HG03460 (cell line): ENCODE measurements at regions not wholly inside any gene's neighbourhood (a gene's known extent, or its start where the extent isn't known, plus 50 kb on each side); places are given as distances from the start of the nearest gene placed in this dataset.

Experiments used
- ATAC-seq: cut with Tn5 transposase; IDR thresholded peaks from one replicate; pipeline ENCODE4 v1.9.1; 2021; ENCODE audit not compliant: unreplicated experiment

GRCh38 chr15:69574506-69574905 lies 121.9 kb downstream of the RPLP1 start:
- no peak for ATAC-seq

- ATAC-seq, result no peak
These were observed 122.8 kb downstream of the RPLP1 start for GRCh38 chr15:69575387-69575786.

GRCh38 chr15:69576035-69576526 lies 123.5 kb downstream of the RPLP1 start:
- no peak for ATAC-seq

- no peak for ATAC-seq
These were observed 124.3 kb downstream of the RPLP1 start for GRCh38 chr15:69576948-69577351.

GRCh38 chr15:69577397-69577796 lies 124.8 kb downstream of the RPLP1 start:
- no peak for ATAC-seq

GRCh38 chr15:69578252-69578651 lies 125.6 kb downstream of the RPLP1 start:
- ATAC-seq, result no peak

- ATAC-seq, result no peak
These were observed 126.4 kb downstream of the RPLP1 start for GRCh38 chr15:69578787-69579583.

GRCh38 chr15:69579950-69580618 lies 127.5 kb downstream of the RPLP1 start:
- ATAC-seq, result no peak

- ATAC-seq, result no peak
These were observed 131.0 kb downstream of the RPLP1 start for GRCh38 chr15:69583626-69584025.

GRCh38 chr15:69585937-69586336 lies 133.3 kb downstream of the RPLP1 start:
- no peak for ATAC-seq

- ATAC-seq, result no peak
These were observed 134.1 kb downstream of the RPLP1 start for GRCh38 chr15:69586721-69587120.

GRCh38 chr15:69587723-69588426 lies 135.3 kb downstream of the RPLP1 start:
- no peak for ATAC-seq

- ATAC-seq, result no peak
These were observed 137.6 kb downstream of the RPLP1 start for GRCh38 chr15:69590201-69590710.

- ATAC-seq, result no peak
These were observed 138.4 kb downstream of the RPLP1 start for GRCh38 chr15:69590932-69591524.

GRCh38 chr15:69591905-69592508 lies 139.4 kb downstream of the RPLP1 start:
- no peak for ATAC-seq

- ATAC-seq, result no peak
These were observed 140.3 kb downstream of the RPLP1 start for GRCh38 chr15:69592954-69593353.

GRCh38 chr15:69593488-69593887 lies 140.9 kb downstream of the RPLP1 start:
- ATAC-seq, result no peak

- no peak for ATAC-seq
These were observed 141.7 kb downstream of the RPLP1 start for GRCh38 chr15:69593981-69594966.

- ATAC-seq, result no peak
These were observed 142.6 kb downstream of the RPLP1 start for GRCh38 chr15:69595009-69595791.
